H9 (cell line): ENCODE measurements at regions not wholly inside any gene's neighbourhood (a gene's known extent, or its start where the extent isn't known, plus 50 kb on each side); places are given as distances from the start of the nearest gene placed in this dataset.

Source experiments
- DNase-seq: peaks from one replicate; pipeline ENCODE4 v3.0.0-alpha.2; 2017
- H2AFZ ChIP-seq: one replicate; pipeline ENCODE4 v1.6.1; 2013; ENCODE audit warnings: mild to moderate bottlenecking, low read length, control low read depth, moderate library complexity
- H2AK5ac ChIP-seq: 2 replicates; pipeline ENCODE4 v1.6.1; 2013; ENCODE audit warnings: low read length, control low read depth, mixed read lengths; ENCODE audit not compliant: insufficient read length
- H2BK120ac ChIP-seq: one replicate; pipeline ENCODE4 v1.6.1; 2013; ENCODE audit warnings: low read depth, mild to moderate bottlenecking, low read length, control low read depth, inconsistent platforms; ENCODE audit not compliant: poor library complexity, severe bottlenecking
- H2BK12ac ChIP-seq: 2 replicates; pipeline ENCODE4 v1.6.1; 2013; ENCODE audit warnings: low read length, control low read depth, mixed read lengths, low read depth; ENCODE audit not compliant: insufficient read length
- H2BK15ac ChIP-seq: 2 replicates; pipeline ENCODE4 v1.6.1; 2013; ENCODE audit warnings: low read depth, low read length, control low read depth
- H2BK20ac ChIP-seq: one replicate; pipeline ENCODE4 v1.6.1; 2013; ENCODE audit warnings: low read depth, mild to moderate bottlenecking, low read length, control low read depth, inconsistent platforms; ENCODE audit not compliant: poor library complexity, severe bottlenecking
- H2BK5ac ChIP-seq: 2 replicates; pipeline ENCODE4 v1.6.1; 2013; ENCODE audit warnings: low read length, control low read depth, mixed read lengths; ENCODE audit not compliant: insufficient read length
- H3K14ac ChIP-seq: 2 replicates; pipeline ENCODE4 v1.6.1; 2013; ENCODE audit warnings: low read length, control low read depth; ENCODE audit not compliant: insufficient read depth
- H3K18ac ChIP-seq: 2 replicates; pipeline ENCODE4 v1.6.1; 2013; ENCODE audit warnings: low read depth, mild to moderate bottlenecking, mixed read lengths, low read length, control low read depth; ENCODE audit not compliant: insufficient read length
- H3K23ac ChIP-seq: 2 replicates; pipeline ENCODE4 v1.6.1; 2013; ENCODE audit warnings: low read length, control low read depth, mixed read lengths, low read depth; ENCODE audit not compliant: insufficient read length
- H3K23me2 ChIP-seq: 2 replicates; pipeline ENCODE4 v1.6.1; 2013; ENCODE audit warnings: low read depth, mild to moderate bottlenecking, mixed read lengths, low read length, control low read depth; ENCODE audit not compliant: insufficient read length, poor library complexity, severe bottlenecking
- H3K27ac ChIP-seq: 2 replicates; pipeline ENCODE4 v1.5.1; 2013; ENCODE audit warnings: low read length, control low read depth, mixed read lengths, low read depth; ENCODE audit not compliant: insufficient read length
- H3K27me3 ChIP-seq: 2 replicates; pipeline ENCODE4 v1.6.1; 2013; ENCODE audit warnings: low read length, control low read depth, inconsistent platforms; ENCODE audit not compliant: insufficient read depth
- H3K4ac ChIP-seq: 2 replicates; pipeline ENCODE4 v1.6.1; 2013; ENCODE audit warnings: low read depth, mild to moderate bottlenecking, control low read depth, inconsistent platforms, low read length, moderate library complexity
- H3K4me1 ChIP-seq: 2 replicates; pipeline ENCODE4 v1.6.1; 2013; ENCODE audit warnings: low read length, control low read depth, inconsistent platforms; ENCODE audit not compliant: insufficient read depth
- H3K4me2 ChIP-seq: 2 replicates; pipeline ENCODE4 v1.6.1; 2013; ENCODE audit warnings: low read length, control low read depth, mixed read lengths; ENCODE audit not compliant: insufficient read length, insufficient read depth
- H3K56ac ChIP-seq: 2 replicates; pipeline ENCODE4 v1.6.1; 2013; ENCODE audit warnings: low read depth, mild to moderate bottlenecking, mixed read lengths, low read length, control low read depth; ENCODE audit not compliant: insufficient read length
- H3K79me1 ChIP-seq: 2 replicates; pipeline ENCODE4 v1.6.1; 2013; ENCODE audit warnings: low read depth, mild to moderate bottlenecking, moderate library complexity, low read length, control low read depth, inconsistent platforms; ENCODE audit not compliant: insufficient read depth, poor library complexity, severe bottlenecking
- H3K79me2 ChIP-seq: 2 replicates; pipeline ENCODE4 v1.6.1; 2013; ENCODE audit warnings: low read length, control low read depth, inconsistent platforms; ENCODE audit not compliant: insufficient read depth
- H3K9ac ChIP-seq: 2 replicates; pipeline ENCODE4 v1.6.1; 2013; ENCODE audit warnings: low read length, control low read depth, mixed read lengths; ENCODE audit not compliant: insufficient read length; ENCODE audit errors: extremely low read depth
- H3K9me3 ChIP-seq: one replicate; pipeline ENCODE4 v1.6.1; 2013; ENCODE audit warnings: low read depth, low read length, inconsistent platforms; ENCODE audit not compliant: control insufficient read depth
- H3T11ph ChIP-seq: one replicate; pipeline ENCODE4 v1.6.1; 2013; ENCODE audit warnings: mild to moderate bottlenecking, low read length, control low read depth, inconsistent platforms
- H4K20me1 ChIP-seq: one replicate; pipeline ENCODE4 v1.6.1; 2013; ENCODE audit not compliant: control insufficient read depth, insufficient read length, insufficient read depth
- H4K5ac ChIP-seq: 2 replicates; pipeline ENCODE4 v1.6.1; 2013; ENCODE audit warnings: low read depth, mild to moderate bottlenecking, mixed read lengths, low read length, control low read depth; ENCODE audit not compliant: insufficient read length
- H4K8ac ChIP-seq: replicated peaks from 2 replicates; pipeline ENCODE4 v1.6.1; 2013; ENCODE audit warnings: low read length, control low read depth, mixed read lengths, low read depth; ENCODE audit not compliant: insufficient read length
- H4K91ac ChIP-seq: 2 replicates; pipeline ENCODE4 v1.6.1; 2013; ENCODE audit warnings: low read depth, mild to moderate bottlenecking, moderate library complexity, mixed read lengths, low read length, control low read depth; ENCODE audit not compliant: insufficient read length
- H3K27ac Mint-ChIP-seq, 3 experiments: 2 replicates in 2 of 3; 3 replicates in 1 of 3; pipeline ENCODE4 v1.8.0; 2020 to 2021; ENCODE audit warnings: mixed read lengths in 3 of 3, mild to moderate bottlenecking in 1 of 3, moderate library complexity in 1 of 3
- H3K27me3 Mint-ChIP-seq: 2 replicates; pipeline ENCODE4 v1.8.0; 2021; ENCODE audit warnings: low read depth, mild to moderate bottlenecking, moderate library complexity, mixed read lengths
- H3K36me3 Mint-ChIP-seq, 3 experiments: 2 replicates in 2 of 3; 3 replicates in 1 of 3; pipeline ENCODE4 v1.8.0; 2020 to 2021; ENCODE audit warnings: low read depth in 3 of 3, mixed read lengths in 3 of 3; ENCODE audit not compliant: insufficient read depth in 1 of 3
- H3K4me1 Mint-ChIP-seq, 2 experiments: 2 replicates each; pipeline ENCODE4 v1.8.0; 2020; ENCODE audit warnings: mixed read lengths in 2 of 2
- H3K4me3 Mint-ChIP-seq, 2 experiments: 2 replicates in 1 of 2; 3 replicates in 1 of 2; pipeline ENCODE4 v1.8.0; 2020 to 2021; ENCODE audit warnings: mild to moderate bottlenecking in 2 of 2, mixed read lengths in 2 of 2, moderate library complexity in 1 of 2
- H3K9me3 Mint-ChIP-seq, 2 experiments: 2 replicates in 1 of 2; 3 replicates in 1 of 2; pipeline ENCODE4 v1.8.0; 2020; ENCODE audit warnings: mild to moderate bottlenecking in 2 of 2, mixed read lengths in 2 of 2, moderate library complexity in 1 of 2
- CTCF ChIP-seq: fragments of 200-600 bp; sonication (generic); conservative IDR thresholded peaks from 3 replicates; pipeline ENCODE4 v1.8.0; 2021; ENCODE audit warnings: antibody characterized with exemption, mild to moderate bottlenecking
- WGBS: extraction: QIAGEN DNeasy Blood & Tissue Kit; methylation state at CpG from one replicate; pipeline ENCODE4 v1.1.7; 2013; ENCODE audit warnings: missing lambda C conversion rate, low lambda C conversion rate, mixed read lengths; ENCODE audit not compliant: insufficient read length; ENCODE audit errors: extremely low coverage; 5-methylcytosine and 5-hydroxymethylcytosine counted together

GRCh38 chr5:158560170-158560569 lies 539.5 kb downstream of the EBF1 start:
- Histone ChIP-seq H3K9ac (no peak overlapping the region), H3K23ac (no peak overlapping the region), H2AK5ac (no peak overlapping the region), H3K4ac (no peak overlapping the region), H3K4me1 (peaks cover 3% of the 10 kb centered on the region; the same call in 1 of the 2 replicates), H4K5ac (no peak overlapping the region), H3K79me1 (no peaks in the 10 kb centered on the region), H3K4me2 (no peak overlapping the region), H4K8ac (no peak overlapping the region), H2AFZ (no peak overlapping the region), H2BK5ac (no peak overlapping the region), H3K23me2 (no peaks in the 10 kb centered on the region), H2BK12ac (no peak overlapping the region), H4K91ac (no peak overlapping the region), H3K79me2 (no peaks in the 10 kb centered on the region), H3K18ac (no peak overlapping the region), H3K27ac (no peak overlapping the region), H3K27me3 (no peaks in the 10 kb centered on the region), H2BK120ac (no peak overlapping the region), H3K56ac (no peak overlapping the region), H2BK20ac (no peak overlapping the region), H2BK15ac (no peak overlapping the region), H3T11ph (no peak overlapping the region), H3K14ac (no peak overlapping the region), H3K9me3 (no peaks in the 10 kb centered on the region), H4K20me1 (no peaks in the 10 kb centered on the region)
- peaks cover 11 to 16% of the 10 kb centered on the region in 2 experiments for H3K4me1 Mint-ChIP-seq
- H3K36me3 Mint-ChIP-seq: no peaks in the 10 kb centered on the region
- no peak overlapping the region for H3K4me3 Mint-ChIP-seq
- TF ChIP-seq CTCF: no peak
- H3K9me3 Mint-ChIP-seq: no peaks in the 10 kb centered on the region
- WGBS: no CpG with 5 or more reads among the region's 6 CpGs
- H3K27me3 Mint-ChIP-seq: peaks cover 1% of the 10 kb centered on the region
- no peak for DNase-seq
- H3K27ac Mint-ChIP-seq: no peak overlapping the region; a peak in 1 of 7 replicates
